Middle frontal gyrus (tissue), 1 donor: ENCODE measurements at regions not wholly inside any gene's neighbourhood (a gene's known extent, or its start where the extent isn't known, plus 50 kb on each side); places are given as distances from the start of the nearest gene placed in this dataset.

Experiments used
- DNase-seq: peaks from one replicate; pipeline ENCODE4 v3.0.0-alpha.2; 2015; ENCODE audit warnings: low spot score; ENCODE audit errors: extremely low spot score

DNA sequence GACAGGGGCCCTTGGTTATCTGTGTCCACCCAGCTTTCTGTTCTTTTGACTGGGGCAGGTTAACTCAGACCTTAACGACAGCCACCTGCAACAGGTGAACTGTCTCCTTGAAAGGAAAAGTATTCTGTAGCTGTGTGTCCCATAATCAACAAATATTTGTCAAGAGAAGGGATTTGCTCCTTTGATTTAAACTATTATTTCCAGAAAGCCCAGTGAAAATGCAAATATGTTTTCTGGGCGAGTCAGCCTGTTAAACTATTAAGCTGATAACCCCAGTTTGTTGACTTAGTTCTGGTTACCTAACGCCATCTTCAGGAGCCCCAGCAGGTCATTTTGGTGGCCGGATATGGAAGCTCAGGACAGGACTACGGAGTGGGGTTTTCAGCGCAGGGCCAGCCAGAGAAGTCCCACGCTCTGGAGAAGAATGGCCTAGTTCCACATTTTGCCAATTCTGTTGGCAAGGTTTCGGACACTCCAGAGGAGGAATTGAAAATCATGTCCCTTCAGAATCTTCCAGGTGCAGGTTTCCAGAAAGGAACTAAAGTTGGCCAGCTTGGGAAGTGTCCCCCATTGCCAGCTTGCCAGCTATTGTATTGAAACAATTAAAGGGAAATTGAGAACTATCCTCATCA lies 54.5 kb downstream of the ADRA2A start:
- DNase-seq = no peak

DNA sequence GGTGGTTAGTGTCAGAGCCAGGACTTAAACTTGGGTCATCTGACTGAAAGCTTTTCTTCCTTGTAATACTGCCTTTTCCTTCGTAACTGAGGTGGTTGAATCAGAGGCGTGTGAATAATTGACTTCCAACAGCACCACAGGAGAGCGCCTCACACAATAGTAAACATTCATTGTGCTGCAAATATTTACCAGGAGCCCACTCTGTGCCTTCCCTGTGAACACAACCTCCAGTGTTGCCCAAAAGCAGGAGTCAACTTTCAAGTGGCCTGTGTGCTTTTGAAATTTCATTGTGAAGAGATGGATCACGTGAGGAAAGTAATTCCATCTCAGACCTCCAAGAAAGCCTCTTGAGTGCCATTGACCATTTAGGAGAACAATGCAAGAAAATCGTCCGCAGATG lies 60.2 kb downstream of the ADRA2A start:
- DNase-seq = no peak

DNA sequence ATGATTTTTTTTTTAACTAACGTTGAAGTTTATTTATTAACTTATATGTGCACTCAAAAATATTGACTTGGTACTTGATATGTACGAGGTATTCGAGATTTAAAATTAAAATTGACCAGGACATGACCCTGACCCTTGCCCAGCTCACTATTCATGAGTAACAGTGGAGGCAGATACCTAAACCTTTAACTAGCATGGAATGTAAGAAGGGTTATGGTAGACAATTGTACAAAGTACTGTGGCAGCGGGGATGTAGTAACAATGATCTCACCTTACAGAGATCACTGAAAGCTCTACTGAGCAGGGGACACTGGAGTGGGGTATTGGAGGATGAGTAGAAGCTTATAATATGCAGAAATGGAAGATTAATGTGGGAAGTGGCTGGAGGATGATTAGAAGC lies 60.8 kb downstream of the ADRA2A start:
- no peak for DNase-seq

DNA sequence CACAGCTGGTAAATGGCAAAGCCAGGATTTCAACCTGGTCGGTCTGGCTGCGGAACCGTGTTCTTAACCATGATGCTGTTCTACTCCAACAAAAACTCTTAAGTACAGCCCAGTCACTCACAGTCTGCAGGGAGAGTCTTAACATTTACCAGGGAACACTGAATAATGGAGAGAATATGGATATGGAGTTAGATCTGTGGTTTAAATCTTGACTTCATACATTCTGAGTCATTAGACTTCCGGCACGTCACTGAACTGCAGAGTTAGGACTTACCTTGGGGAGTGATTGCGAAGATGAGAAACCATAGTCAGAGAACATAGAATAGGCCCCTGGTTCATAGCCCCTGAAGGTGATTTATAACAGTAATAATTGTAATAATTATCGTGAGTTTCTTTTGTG lies 61.7 kb downstream of the ADRA2A start:
- DNase-seq = no peak

DNA sequence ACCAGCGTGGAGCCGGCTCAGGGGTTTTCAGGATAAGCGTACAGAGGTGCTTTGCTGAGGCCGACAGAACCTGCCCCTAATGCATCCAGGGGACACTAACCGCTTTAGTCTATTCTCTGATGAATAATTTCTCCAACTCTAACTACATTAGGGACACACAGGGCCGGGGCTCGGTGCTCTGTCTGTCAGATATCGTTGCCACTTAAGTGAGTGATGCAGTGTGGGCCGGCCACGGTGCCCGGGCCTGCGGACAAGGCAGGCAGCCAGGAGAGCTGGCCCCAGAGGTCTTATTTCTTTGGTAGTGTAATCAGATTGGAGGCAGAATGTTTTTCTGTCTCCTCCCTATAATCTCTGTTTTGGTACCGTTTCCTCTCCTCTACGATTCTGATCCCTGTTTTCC lies 62.7 kb downstream of the ADRA2A start:
- no peak for DNase-seq

DNA sequence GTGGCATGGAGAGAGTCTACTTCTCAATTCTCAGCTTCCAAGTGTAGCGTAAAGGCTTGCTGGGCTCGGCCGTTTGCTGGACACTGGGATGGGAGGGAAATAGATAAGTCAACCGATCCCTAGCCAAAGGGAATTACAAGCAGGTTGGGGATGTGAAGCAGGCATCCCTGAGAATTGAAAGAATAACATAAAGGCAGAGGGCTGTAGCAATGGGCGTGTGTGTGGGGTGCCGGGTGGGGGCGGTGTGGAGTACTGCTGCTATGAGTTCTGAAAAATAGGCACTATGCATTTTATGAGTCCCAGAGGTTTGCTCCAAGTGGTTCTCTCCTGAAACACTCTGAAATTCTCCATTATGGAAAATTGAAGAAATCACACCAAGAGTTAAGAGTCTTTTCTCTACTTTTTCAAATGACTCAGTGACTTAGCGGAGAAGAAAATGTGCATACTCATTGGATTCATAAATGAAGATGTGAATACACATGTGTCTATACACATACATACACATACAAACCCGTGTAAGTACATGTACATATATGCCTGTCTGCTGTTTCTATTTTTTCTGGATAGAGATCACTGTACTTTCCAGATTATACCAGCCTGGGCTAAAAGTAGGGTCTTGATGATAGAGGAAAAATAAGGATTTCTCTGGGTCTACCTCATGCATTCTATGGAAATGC lies 65.4 kb downstream of the ADRA2A start:
- no peak for DNase-seq

DNA sequence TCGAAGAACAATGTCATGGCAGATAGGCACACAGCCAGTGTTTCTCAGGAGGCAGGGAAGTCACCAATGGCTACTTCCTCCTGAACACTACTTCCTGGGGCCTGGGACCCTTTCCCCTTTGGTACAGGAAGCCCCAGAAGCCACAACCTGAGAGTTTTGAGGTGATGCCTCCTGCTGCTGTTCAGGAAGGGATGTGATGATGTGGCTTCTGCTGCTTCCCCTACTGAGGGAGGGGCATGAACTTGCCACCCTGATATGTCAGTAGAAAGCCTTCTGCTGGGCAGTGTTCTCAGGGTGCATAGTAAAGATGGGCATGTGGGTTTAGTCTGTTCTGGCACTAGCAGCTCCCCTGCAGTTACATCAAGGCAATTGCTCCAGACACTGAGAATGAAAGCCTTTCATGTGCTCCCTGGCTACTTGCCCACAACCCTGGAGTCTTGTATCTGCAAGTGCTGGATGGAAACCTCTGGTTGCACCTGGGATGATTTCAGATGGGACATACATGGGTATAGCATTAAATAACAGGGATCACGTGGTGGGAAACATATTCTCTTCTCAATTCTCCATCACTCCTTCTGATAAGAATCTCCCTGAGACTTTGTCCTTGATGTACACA lies 69.3 kb downstream of the ADRA2A start:
- no peak for DNase-seq

DNA sequence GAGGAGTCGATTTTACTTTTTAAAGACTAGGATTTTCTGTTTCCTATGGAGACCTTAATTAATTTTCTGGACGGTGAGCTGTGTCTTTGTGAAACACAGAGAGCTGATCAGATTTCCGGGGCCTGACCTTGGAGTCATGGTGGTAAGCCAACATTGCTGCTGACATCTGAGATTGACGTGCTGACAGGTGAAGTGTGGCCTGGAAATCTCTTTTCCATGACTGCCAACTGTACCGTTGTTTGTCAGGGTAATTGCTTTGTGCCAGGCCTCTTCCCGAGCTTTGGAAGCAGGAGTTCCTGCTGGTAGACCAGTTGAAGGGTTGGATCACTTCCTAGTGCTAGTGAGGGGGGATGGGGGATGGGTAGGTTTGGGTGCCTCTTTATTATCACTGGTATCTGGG lies 71.2 kb downstream of the ADRA2A start:
- no peak for DNase-seq

DNA sequence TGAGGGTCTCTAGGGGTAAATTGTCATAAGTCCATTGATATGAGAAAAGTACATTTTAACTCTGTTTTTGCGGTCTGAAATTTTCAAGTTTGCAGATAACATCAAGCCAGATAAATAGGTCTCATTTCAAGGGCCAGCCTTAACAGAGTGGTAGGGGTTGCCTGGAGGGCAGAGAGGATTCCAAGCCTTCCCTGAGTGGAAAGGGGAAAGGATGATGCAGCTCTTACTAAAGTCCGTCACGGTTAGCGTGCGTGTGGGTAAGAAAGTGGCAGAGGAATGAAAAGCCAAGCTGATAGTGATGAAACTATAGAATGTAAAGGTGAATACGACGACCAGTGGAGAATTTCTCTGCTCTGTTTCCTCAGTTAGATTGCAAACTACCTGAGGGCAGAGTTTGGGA lies 71.6 kb downstream of the ADRA2A start:
- no peak for DNase-seq

DNA sequence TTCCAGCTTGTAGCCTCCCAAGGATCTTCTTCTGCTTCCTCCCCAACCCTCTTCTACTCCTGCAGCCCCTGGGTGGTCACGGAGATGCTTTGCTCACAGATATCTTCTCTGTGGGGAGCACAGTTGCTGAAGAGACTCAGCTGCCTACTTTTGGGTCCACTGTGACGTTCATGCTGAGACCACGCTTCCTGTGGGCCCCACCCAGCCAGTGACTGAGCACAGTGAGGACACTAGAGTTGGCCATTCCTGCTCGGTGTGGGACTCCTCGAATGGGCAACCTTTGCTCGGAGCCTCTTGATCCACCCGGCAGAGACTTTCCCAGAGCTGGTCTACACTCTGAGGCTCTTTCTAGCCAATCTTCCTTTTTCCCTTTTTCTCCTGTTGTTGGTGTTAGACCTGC lies 73.9 kb downstream of the ADRA2A start:
- DNase-seq = no peak

DNA sequence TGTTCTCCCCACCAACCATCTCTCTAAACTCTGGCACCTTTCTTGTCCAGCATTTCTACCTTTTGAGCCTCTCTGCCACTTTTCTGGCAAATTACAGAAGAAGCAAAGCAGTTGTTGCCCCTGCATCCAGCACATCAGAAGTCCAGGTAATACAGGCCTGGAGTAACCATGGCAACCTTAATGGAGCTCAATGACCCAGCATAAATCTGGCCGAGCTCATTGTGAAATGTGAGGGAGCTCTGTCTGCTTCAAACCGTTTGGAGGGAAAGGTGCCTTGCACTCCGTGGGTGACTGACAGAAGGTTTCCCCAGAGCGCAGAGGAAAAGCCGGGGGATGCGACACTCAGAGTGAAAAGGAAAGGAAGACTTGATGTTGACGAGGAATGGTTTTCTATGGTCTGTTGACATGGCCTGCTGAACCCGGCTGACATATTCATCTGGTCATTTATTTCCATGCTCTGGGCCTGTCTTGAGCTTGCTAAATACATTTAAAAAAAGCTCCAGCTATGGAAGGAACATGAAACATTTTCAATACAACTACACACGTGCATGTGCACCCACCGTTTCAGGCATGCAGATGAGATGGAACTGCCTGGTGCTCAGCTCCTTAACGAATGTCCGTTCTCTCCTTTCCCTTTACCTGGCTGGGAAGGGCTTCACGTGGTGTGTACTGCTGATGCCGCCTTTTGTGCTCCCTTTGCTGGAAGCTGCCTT lies 74.9 kb downstream of the ADRA2A start:
- no peak for DNase-seq

DNA sequence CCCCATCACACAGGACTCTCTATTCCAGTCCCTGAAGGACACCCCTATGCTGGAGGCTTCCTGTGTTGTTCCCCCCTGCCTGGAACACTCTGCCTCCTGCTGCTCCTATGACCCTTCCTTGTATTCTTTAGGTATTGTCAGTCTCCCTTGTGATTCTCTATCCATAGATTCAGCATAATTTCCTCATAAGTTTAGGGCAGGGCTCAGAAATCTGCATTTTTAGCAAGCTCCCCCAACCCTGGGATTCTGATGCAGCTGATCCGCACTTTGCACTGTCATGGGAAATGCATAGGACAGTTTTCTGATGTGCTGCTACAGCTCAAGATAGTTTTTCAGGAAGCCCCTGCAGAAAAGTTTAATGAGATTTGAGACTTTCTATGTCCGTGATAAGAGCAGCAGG lies 79.9 kb downstream of the ADRA2A start:
- no peak for DNase-seq

DNA sequence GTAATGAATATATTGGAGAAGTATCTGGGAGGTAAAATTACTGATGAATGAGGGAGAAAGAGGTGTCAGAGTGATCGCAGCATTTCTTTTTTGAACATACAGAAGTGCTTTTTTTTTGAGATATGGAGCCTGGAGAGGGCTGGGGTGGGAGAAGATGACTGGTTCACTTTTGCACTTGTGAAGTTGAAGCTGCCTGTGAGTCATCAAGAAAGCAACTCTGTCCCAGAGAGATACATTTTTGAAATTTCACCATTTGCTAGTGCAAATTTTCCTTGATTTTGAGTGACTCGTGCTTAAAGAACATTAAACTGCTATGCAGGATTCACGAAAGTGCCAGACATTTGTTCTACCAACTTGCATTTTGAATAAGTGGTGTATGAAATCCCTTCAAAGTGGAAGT lies 81.8 kb downstream of the ADRA2A start:
- DNase-seq = no peak

DNA sequence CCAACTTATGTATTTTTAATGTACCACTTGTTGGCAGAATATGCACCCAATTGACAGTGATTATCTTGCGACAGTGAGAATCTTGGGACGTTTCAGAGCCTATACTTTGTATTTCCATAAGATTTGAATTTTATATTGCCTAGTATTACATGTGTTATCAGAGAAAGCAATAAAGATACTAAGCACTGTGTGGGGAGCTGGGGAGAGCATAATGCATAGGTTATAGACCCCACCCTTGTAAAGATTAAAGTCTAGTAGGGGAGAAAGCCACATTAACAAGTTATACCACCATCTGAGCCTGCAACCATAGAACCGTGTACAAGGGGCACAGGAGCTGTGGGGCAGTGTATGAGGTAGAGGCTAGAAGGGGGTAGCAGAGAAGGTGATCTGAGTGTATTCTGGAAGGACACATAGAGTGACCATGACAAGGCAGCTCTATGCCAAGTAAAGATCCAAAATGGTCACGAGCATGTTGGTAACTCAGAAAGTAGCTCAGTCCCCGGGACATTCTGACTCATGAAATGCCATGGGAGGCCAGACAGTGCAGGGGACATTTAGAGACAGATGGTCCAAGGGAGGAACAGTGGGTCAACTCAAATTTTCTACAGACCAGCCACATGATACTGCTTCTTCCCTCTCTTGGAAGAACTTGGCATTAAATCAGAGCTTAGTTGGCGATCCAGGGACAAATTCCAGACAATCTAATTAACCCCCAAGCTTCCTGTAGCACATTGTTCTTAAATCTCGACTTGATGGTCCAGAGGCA lies 84.5 kb downstream of the ADRA2A start:
- DNase-seq = no peak

DNA sequence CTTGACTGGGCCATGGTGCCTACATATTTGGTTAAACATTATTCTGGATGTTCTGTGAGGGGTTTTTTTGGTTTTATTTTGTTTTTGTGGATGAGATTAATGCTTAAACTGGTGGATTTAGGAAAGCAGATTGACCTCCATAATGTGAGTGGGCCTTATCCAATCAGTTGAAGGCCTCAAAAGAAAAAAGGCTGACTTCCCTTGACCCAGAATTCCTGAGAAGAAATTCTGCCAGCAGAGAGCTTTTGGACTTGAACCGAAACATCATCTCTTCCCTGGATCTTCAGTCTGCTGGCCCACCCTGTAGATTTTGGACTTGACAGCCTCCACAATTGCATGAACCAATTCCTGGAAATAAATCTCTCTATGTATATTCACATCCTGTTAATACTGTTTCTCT lies 94.4 kb downstream of the ADRA2A start:
- no peak for DNase-seq

DNA sequence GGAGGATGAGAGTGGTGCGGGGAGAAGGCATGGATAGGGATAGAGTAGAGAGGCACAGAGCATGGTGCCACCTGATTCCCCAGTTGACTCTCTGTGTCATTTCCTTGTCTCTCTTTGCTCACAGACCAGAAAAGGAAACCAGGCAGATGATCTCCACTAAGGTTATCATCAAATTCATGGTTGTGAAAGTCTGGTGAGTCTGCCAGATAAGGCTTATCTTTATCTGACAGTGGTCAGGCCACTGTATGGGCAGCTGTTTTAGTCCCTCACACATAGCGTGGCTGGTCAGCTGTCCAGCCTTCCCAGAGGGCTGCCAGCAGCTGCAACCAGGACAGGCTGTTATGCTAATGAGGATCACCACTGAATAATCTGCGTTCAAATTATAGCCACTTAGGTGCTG lies 99.0 kb downstream of the ADRA2A start:
- no peak for DNase-seq

DNA sequence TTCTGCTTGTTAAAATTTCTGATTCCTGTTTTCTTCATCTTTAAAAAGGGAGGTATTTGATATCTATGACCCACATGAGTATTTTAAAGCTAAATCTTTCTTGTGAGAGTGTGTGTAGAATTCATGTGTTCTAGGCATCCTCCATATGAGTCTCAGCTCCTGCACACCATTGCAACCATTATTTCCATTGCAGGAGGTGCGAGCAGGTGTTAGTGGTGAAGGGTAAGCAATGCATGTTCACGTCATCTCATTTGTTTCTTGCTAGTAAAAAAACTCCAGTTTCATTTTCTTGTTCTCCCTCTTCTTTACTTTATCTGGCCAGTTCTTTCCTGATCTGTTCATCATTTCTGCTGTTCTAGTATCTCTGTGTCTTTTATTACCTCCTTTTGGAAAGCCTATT lies 100.5 kb downstream of the ADRA2A start:
- no peak for DNase-seq

DNA sequence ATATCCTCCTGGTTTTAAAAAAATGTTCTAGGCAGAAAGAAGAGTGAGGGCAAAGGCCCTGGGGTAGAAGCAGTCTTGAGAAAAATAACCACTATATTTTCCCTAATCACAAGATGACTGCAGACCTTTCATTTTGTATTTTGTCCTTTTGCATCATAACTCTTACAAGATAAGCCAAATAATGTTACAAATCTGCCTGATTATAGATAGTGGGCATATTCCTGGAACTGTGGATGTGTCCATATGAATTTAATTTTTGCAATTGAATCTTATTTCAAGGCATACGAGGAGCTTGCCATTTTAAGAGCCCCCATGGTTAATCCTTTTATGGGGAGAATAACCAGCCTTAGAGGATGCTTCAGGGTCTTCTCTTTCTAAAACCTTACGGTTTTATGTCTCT lies 102.7 kb downstream of the ADRA2A start:
- DNase-seq = no peak

DNA sequence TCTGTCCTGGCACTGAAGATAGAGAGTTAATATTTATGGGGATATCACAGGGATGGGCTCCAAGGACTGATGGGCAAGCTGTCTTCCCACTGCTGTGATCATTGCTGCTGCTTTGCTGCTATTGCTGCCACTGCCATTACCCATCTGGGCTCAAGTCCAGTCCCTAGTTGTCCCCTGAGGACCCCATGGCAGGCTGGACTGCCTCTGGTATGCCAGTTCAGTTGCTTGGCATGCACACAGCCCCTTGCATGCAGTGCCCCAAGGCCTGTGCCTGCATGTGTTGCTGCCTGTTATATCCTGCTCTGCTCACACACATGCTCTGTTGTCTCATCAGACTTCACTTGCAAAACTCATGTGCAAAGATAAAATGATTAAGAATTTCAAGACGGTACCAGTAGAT lies 109.5 kb downstream of the ADRA2A start:
- no peak for DNase-seq

DNA sequence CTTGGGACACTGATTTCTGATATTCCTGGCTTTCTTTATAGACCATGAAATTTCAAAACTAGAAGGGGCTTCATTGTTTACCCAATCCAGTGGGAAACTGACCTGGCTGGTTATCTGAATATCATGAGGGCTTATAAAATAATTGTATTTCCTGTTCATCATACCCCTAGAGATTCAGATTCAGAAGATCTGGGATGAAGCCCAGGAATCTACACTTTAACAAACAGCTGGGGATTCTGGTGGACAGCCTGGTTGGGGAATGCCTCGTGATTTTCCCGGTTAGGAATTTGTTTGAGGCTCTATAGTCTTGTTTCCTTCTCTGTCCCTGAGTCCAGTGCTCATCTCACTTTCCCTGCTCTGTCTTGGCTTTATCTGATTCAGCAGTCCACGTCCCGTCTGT lies 110.3 kb downstream of the ADRA2A start:
- DNase-seq = no peak

DNA sequence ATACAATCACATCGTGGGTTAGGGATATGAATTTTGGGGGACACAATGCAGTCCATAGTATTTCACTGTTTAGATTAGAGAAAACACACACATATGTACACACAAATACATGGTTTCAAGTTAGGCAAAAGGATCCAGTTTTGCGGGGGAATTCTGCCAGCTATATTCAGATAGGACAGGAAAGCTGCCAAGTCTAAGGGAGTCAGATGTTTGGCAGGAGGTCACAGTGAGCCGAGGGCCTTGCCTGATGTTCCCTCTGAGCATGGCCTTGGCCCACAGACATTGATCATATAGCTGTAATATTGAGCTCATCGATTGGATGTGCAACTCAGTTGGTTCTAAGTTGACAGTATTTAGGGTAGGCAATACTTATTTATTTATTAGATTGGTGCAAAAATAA lies 122.8 kb downstream of the ADRA2A start:
- no peak for DNase-seq
